ENCODE measurements at regions not wholly inside any gene's neighbourhood (a gene's known extent, or its start where the extent isn't known, plus 50 kb on each side); places are given as distances from the start of the nearest gene placed in this dataset.

DNA sequence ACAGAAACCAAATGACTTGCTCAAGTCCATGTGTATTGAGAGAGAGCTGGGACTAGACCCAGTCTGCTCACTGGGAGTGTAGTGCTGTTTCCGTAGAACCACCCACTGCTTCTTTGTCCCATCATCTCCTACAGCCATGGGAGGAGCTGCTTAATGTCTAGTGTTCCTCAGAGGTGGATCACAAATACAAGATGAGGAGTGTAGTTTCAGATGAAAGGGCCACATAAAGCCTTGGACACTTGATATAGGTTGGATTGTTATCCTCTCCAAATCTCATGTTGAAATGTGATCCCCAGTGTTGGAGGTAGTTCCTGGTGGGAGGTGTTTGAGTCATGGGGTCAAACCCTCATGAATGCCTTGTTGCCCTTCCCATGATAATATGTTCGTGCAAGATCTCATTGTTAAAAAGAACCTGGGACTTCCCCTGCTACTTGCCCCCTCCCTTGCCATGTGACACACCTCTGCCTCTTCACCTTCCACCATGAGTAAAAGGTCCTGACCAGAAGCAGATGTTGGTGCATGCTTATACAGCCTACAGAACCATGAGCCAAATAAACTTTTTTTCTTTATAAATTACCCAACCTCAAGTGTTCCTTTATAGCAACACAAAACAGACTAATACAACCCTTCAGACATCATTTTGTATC is 127.5 kb upstream of the DNAH14 start:
- Histone ChIP-seq H3K9me3 (replicated peaks in 1 of 2; ENCODE audit: control insufficient read depth in 1 of 2, insufficient read depth in 1 of 2, low read length in 2 of 2) (no peaks in the 10 kb centered on the region), H3K4me1 (ENCODE audit: control insufficient read depth in 1 of 2, insufficient read depth in 2 of 2, low read length in 2 of 2) (no peaks in the 10 kb centered on the region), H3K9ac (ENCODE audit: insufficient read depth, low read length, poor library complexity, severe bottlenecking) (no peak overlapping the region), H2AFZ (ENCODE audit: insufficient read depth, low read depth, low read length, poor library complexity, severe bottlenecking) (no peak overlapping the region), H3K4me3 (replicated peaks in 1 of 3; ENCODE audit: low read depth in 2 of 3, low read length in 3 of 3) (no peak overlapping the region), H3K79me2 (ENCODE audit: insufficient read depth, low read length) (no peaks in the 10 kb centered on the region), H3K27me3 (ENCODE audit: control insufficient read depth in 2 of 2, insufficient read depth in 2 of 2, low read length in 2 of 2) (no peaks in the 10 kb centered on the region), H3K4me2 (replicated peaks; ENCODE audit: extremely low read depth, low read length, poor library complexity, severe bottlenecking) (no peak overlapping the region), H3K27ac (ENCODE audit: low read depth in 1 of 2, low read length in 2 of 2) (no peak overlapping the region), H3K36me3 (replicated peaks in 1 of 2; ENCODE audit: control insufficient read depth in 1 of 2, insufficient read depth in 2 of 2, low read length in 2 of 2) (no peaks in the 10 kb centered on the region), H4K20me1 (ENCODE audit: insufficient read depth, low read length) (no peaks in the 10 kb centered on the region)
- 100% methylated on average over 1 of the region's 2 CpGs for WGBS (ENCODE audit: insufficient coverage)
- Mint-ChIP-seq H3K9me3 (peaks cover 3 to 9% (median 4%) of the 10 kb centered on the region in 7 donors), H3K27me3 (ENCODE audit: low read depth in 3 of 3) (peaks cover 1 to 5% (median 2%) of the 10 kb centered on the region in 3 donors), H3K4me1 (no peaks in the 10 kb centered on the region), H3K27ac (no peak overlapping the region), H3K36me3 (no peaks in the 10 kb centered on the region), H3K4me3 (no peak overlapping the region)
- no peak for DNase-seq
- TF ChIP-seq, protein P1, sequence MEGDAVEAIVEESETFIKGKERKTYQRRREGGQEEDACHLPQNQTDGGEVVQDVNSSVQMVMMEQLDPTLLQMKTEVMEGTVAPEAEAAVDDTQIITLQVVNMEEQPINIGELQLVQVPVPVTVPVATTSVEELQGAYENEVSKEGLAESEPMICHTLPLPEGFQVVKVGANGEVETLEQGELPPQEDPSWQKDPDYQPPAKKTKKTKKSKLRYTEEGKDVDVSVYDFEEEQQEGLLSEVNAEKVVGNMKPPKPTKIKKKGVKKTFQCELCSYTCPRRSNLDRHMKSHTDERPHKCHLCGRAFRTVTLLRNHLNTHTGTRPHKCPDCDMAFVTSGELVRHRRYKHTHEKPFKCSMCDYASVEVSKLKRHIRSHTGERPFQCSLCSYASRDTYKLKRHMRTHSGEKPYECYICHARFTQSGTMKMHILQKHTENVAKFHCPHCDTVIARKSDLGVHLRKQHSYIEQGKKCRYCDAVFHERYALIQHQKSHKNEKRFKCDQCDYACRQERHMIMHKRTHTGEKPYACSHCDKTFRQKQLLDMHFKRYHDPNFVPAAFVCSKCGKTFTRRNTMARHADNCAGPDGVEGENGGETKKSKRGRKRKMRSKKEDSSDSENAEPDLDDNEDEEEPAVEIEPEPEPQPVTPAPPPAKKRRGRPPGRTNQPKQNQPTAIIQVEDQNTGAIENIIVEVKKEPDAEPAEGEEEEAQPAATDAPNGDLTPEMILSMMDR (IDR thresholded peaks at IDR 0.05) = no peak
- intact Hi-C loops (cut with micrococcal nuclease) = no loop called here

DNA sequence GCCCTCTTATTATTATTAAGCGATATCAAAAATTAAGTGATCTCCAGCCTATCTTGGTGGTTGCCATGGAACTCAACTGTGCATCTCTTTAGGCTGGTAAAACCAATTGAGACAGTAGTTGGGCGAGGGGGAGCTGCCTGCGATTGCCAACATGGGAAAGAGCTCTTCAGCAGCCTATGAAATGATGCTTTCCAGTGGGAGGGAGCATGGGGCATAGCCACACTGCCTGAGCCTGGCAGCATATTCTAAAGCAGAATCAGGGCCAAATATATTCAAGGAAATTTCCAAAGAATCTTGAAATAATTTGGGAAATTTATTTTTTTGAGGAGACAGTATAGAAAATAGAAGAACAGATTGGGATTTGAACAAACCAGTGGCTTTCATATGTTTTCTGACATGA is 126.9 kb upstream of the DNAH14 start:
- Histone ChIP-seq H3K36me3 (replicated peaks in 1 of 2; ENCODE audit: control insufficient read depth in 1 of 2, insufficient read depth in 2 of 2, low read length in 2 of 2) (no peaks in the 10 kb centered on the region), H3K4me3 (replicated peaks in 1 of 3; ENCODE audit: low read depth in 2 of 3, low read length in 3 of 3) (no peak overlapping the region), H3K4me1 (ENCODE audit: control insufficient read depth in 1 of 2, insufficient read depth in 2 of 2, low read length in 2 of 2) (no peaks in the 10 kb centered on the region), H3K9me3 (replicated peaks in 1 of 2; ENCODE audit: control insufficient read depth in 1 of 2, insufficient read depth in 1 of 2, low read length in 2 of 2) (no peaks in the 10 kb centered on the region), H3K9ac (ENCODE audit: insufficient read depth, low read length, poor library complexity, severe bottlenecking) (no peak overlapping the region), H4K20me1 (ENCODE audit: insufficient read depth, low read length) (no peaks in the 10 kb centered on the region), H2AFZ (ENCODE audit: insufficient read depth, low read depth, low read length, poor library complexity, severe bottlenecking) (no peak overlapping the region), H3K27me3 (ENCODE audit: control insufficient read depth in 2 of 2, insufficient read depth in 2 of 2, low read length in 2 of 2) (no peaks in the 10 kb centered on the region), H3K79me2 (ENCODE audit: insufficient read depth, low read length) (no peaks in the 10 kb centered on the region), H3K4me2 (replicated peaks; ENCODE audit: extremely low read depth, low read length, poor library complexity, severe bottlenecking) (no peak overlapping the region), H3K27ac (ENCODE audit: low read depth in 1 of 2, low read length in 2 of 2) (no peak overlapping the region)
- Mint-ChIP-seq H3K36me3 (no peaks in the 10 kb centered on the region), H3K27ac (no peak overlapping the region), H3K4me1 (no peaks in the 10 kb centered on the region), H3K4me3 (no peak overlapping the region), H3K27me3 (ENCODE audit: low read depth in 3 of 3) (peaks cover 1 to 3% (median 2%) of the 10 kb centered on the region in 3 donors), H3K9me3 (peaks cover 3 to 9% (median 4%) of the 10 kb centered on the region in 7 donors)
- intact Hi-C loops (cut with micrococcal nuclease) = no loop called here
- 100% methylated on average over 2 of the region's 3 CpGs for WGBS (ENCODE audit: insufficient coverage)
- DNase-seq = no peak
- TF ChIP-seq, protein P1 (IDR thresholded peaks at IDR 0.05) = no peak

All from CD14-positive monocyte (primary cell).